ENCODE measurements at regions not wholly inside any gene's neighbourhood (a gene's known extent, or its start where the extent isn't known, plus 50 kb on each side); places are given as distances from the start of the nearest gene placed in this dataset.

GRCh38 chr19:32253683-32254508 is 91.5 kb upstream of the ZNF507 start (continued):
- no peak for TF ChIP-seq BCL3 (IDR thresholded peaks at IDR 0.05)

GRCh38 chr19:32254509-32254890 is 90.9 kb upstream of the ZNF507 start:
- no peak for ATAC-seq
- no peak for FAIRE-seq
- H3K4me3 ChIP-seq = no peak overlapping the region
- TF ChIP-seq CEBPB (IDR thresholded peaks at IDR 0.05) (no peak), KDM5A (IDR thresholded peaks at IDR 0.05) (no peak), EHF (CRISPR knock-in tag; IDR thresholded peaks at IDR 0.05) (no peak), HOXB5 (CRISPR knock-in tag; IDR thresholded peaks at IDR 0.05) (no peak), ESRRA (IDR thresholded peaks at IDR 0.05; ENCODE audit: borderline replicate concordance, low read length) (no peak), KDM1A (IDR thresholded peaks at IDR 0.05; ENCODE audit: low read depth) (no peak), EP300 (IDR thresholded peaks at IDR 0.05) (no peak), FOSB (CRISPR knock-in tag; IDR thresholded peaks at IDR 0.05) (no peak), HMGXB4 (CRISPR knock-in tag; IDR thresholded peaks at IDR 0.05; ENCODE audit: borderline replicate concordance) (no peak), TFCP2L1 (CRISPR knock-in tag; IDR thresholded peaks at IDR 0.05) (no peak), CBX2 (IDR thresholded peaks at IDR 0.05; ENCODE audit: borderline replicate concordance, low read depth) (no peak), RARB (CRISPR knock-in tag; IDR thresholded peaks at IDR 0.05) (no peak), USF2 (IDR thresholded peaks at IDR 0.05) (no peak), POLR2AphosphoS2 (conservative IDR thresholded peaks at IDR 0.05; ENCODE audit: low read length) (no peak), EHMT2 (IDR thresholded peaks at IDR 0.05; ENCODE audit: low read depth) (no peak), ATOH8 (CRISPR knock-in tag; IDR thresholded peaks at IDR 0.05; ENCODE audit: low read depth) (no peak)
- no peak for DNase-seq (ENCODE audit: low read depth in 1 of 2, low spot score in 1 of 2)
- H3K4me1 ChIP-seq = no peaks in the 10 kb centered on the region
- 54% methylated on average over 6 of the region's 6 CpGs for WGBS (ENCODE audit: missing lambda C conversion rate)
- POLR2A ChIA-PET = no interaction called here
- CTCF ChIA-PET = interaction anchor here (2.8 kb wide), 1 partner anchor 30 kb away, joined by 8 read pairs; no protein-coding TSS in a partner anchor
- H3K4me2 ChIP-seq = no peak overlapping the region
- H3K27ac ChIP-seq = no peak overlapping the region
- 0 out of 3 replicates have a peak, but pooled peaks cover 2% of the 10 kb centered on the region for H3K9me3 ChIP-seq

- CTCF ChIA-PET = interaction anchor here (1.0 to 2.8 kb wide), 3 partner anchors 9 to 1606 kb away, joined by 3 to 8 read pairs (median 4); no protein-coding TSS in a partner anchor
- TF ChIP-seq FOXS1 (CRISPR knock-in tag; IDR thresholded peaks at IDR 0.05) = no peak
- no peak for TF ChIP-seq BCL3 (IDR thresholded peaks at IDR 0.05)
- TF ChIP-seq ZNF302 (CRISPR knock-in tag; IDR thresholded peaks at IDR 0.05) = no peak
- TF ChIP-seq MAFK (IDR thresholded peaks at IDR 0.05; ENCODE audit: partially characterized antibody) = no peak
- TF ChIP-seq E2F6 (IDR thresholded peaks at IDR 0.05; ENCODE audit: borderline replicate concordance, low read depth) = no peak
- no peak for TF ChIP-seq SREBF2 (IDR thresholded peaks at IDR 0.05)
- TF ChIP-seq ZFP36 (IDR thresholded peaks at IDR 0.05; ENCODE audit: borderline replicate concordance, partially characterized antibody) = no peak
- no peak for TF ChIP-seq CTCF (IDR thresholded peaks at IDR 0.05)
- TF ChIP-seq MYC (IDR thresholded peaks at IDR 0.05; ENCODE audit: borderline replicate concordance, low read length) = no peak
These were observed 89.7 kb upstream of the ZNF507 start for GRCh38 chr19:32255536-32256295.

More at GRCh38 chr19:32255536-32256295, 89.7 kb upstream of the ZNF507 start:
- Histone ChIP-seq H3K9me3 (0 out of 3 replicates have a peak, but pooled peaks cover 4% of the 10 kb centered on the region), H3K27ac (no peak overlapping the region), H3K4me2 (no peak overlapping the region), H3K4me3 (no peak overlapping the region), H3K4me1 (no peaks in the 10 kb centered on the region)
- no peak for DNase-seq (ENCODE audit: low read depth in 1 of 2, low spot score in 1 of 2)
- FAIRE-seq = no peak
- POLR2A ChIA-PET = no interaction called here
- no peak for ATAC-seq
- WGBS (ENCODE audit: missing lambda C conversion rate) = 24% methylated on average over 8 of the region's 8 CpGs

Data from A549 (cell line).